ENCODE measurements at regions not wholly inside any gene's neighbourhood (a gene's known extent, or its start where the extent isn't known, plus 50 kb on each side); places are given as distances from the start of the nearest gene placed in this dataset.

DNA sequence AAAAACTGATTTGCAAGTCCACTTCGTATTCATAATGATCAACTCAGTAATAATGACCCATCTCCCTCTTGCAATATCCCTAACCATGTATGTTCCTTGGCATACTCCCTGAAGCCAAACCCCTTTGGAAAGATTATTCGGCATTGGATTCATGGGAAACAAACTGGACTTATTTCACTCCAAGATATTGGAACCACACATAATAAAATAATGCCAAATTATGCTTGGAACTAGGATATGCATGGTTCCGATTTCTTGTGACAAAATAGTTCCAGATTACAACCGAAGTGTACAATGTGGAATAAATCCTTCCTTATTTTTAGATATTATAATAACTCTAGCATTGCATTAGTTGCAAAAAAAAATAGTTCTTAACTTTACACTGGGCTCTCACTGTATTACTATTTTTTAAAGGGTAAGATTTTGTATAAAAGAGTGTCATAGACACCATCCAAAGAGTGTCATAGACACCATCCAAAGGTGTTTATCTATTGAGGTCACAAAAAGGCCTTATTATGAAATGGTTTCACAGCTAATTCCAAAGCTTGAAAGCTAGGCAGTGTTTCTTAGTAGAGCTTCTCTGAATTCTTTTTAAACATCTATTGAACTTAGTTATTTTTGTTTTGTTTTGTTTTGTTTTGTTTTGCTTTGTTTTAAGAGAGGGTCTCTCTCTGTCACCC, 410.9 kb upstream of the JARID2 start:
- Histone ChIP-seq H3K27ac (no peak overlapping the region), H3K36me3 (replicated peaks) (no peaks in the 10 kb centered on the region), H3K4me3 (ENCODE audit: low read depth, low read length) (no peak overlapping the region), H3K27me3 (replicated peaks) (no peaks in the 10 kb centered on the region)
- in situ Hi-C loops (cut with HindIII; ENCODE audit: low pct_ligation_motif_present, low sequenced_read_pairs), result no loop called here
- no peak for DNase-seq
- TF ChIP-seq, protein P1, sequence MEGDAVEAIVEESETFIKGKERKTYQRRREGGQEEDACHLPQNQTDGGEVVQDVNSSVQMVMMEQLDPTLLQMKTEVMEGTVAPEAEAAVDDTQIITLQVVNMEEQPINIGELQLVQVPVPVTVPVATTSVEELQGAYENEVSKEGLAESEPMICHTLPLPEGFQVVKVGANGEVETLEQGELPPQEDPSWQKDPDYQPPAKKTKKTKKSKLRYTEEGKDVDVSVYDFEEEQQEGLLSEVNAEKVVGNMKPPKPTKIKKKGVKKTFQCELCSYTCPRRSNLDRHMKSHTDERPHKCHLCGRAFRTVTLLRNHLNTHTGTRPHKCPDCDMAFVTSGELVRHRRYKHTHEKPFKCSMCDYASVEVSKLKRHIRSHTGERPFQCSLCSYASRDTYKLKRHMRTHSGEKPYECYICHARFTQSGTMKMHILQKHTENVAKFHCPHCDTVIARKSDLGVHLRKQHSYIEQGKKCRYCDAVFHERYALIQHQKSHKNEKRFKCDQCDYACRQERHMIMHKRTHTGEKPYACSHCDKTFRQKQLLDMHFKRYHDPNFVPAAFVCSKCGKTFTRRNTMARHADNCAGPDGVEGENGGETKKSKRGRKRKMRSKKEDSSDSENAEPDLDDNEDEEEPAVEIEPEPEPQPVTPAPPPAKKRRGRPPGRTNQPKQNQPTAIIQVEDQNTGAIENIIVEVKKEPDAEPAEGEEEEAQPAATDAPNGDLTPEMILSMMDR (IDR thresholded peaks at IDR 0.05; ENCODE audit: low read depth, low read length, missing control alignments), result no peak

DNA sequence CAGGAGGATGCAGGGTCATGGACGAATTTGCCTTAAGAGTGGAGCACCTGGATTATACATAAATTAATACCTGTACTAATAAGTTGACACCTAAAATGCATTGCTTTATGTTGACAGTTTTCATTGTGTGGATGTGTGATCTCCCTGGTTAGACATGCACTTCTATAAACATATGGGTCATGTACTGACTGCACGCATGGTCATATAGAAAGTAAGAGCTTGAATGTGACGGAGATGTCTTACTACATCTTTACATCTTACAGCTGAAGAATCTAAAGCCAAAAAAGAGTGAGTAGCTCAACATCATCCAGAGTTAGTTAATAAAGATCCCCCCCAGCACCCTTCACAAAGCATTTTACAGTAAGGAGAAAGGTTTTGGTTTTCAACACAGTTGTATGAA, 408.4 kb upstream of the JARID2 start:
- TF ChIP-seq, protein P1 (IDR thresholded peaks at IDR 0.05; ENCODE audit: low read depth, low read length, missing control alignments), result no peak
- no peak for DNase-seq

DNA sequence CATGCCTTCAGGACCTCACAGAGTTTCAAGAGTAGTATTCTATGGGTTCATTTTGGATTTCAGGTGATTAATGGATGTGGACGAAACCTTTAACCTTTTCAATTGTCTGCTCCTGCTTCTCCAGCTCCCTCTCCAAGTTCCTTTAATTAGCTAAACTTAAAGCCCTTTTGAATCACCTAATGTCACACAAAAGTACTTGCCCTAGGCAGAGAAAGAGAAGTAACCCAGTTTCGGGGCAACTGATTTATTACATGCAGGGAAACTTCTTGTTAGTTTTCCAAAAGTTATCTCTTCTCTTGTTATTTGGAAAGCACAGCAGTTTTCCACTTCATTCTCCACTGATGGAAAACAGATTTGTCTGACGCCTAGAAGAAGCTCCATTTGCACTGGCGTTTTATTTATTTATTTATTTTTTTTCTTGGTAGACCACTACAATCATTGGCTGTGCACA, 407.7 kb upstream of the JARID2 start:
- Histone ChIP-seq H3K27ac (no peak overlapping the region), H3K4me3 (ENCODE audit: low read depth, low read length) (no peak overlapping the region), H3K36me3 (replicated peaks) (no peaks in the 10 kb centered on the region), H3K27me3 (replicated peaks) (no peaks in the 10 kb centered on the region)
- in situ Hi-C loops (cut with HindIII; ENCODE audit: low pct_ligation_motif_present, low sequenced_read_pairs), result no loop called here
- TF ChIP-seq, protein P1 (IDR thresholded peaks at IDR 0.05; ENCODE audit: low read depth, low read length, missing control alignments), result no peak
- DNase-seq, result no peak

More for the DNA sequence above, 408.4 kb upstream of the JARID2 start:
- H3K4me3 ChIP-seq (ENCODE audit: low read depth, low read length), result no peak overlapping the region
- H3K27ac ChIP-seq, result no peak overlapping the region
- in situ Hi-C loops (cut with HindIII; ENCODE audit: low pct_ligation_motif_present, low sequenced_read_pairs), result no loop called here
- no peaks in the 10 kb centered on the region for H3K27me3 ChIP-seq (replicated peaks)
- no peaks in the 10 kb centered on the region for H3K36me3 ChIP-seq (replicated peaks)

DNA sequence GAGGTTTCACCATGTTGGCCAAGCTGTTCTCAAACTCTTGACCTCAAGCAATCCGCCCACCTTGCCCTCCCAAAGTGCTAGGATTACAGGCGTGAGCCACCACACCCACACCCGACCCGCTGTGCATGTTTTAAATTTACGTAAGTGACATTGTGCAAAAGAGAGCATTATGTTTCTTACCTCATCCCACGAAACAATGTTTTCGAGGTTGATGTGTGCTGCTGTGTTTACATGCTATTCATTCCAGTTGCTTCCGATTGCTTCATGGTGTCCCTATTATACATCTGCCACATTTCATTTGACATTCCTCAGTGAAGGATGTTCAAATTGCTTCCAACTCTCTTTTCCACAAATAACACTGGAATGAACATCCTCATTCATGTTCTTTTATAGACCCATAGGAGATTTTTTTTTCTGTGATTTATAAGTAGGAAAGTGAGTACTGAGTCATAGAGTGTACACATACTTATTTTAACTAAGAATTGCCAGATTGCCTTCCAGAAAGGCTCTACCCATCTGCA, 403.9 kb upstream of the JARID2 start:
- H3K36me3 ChIP-seq (replicated peaks), result no peaks in the 10 kb centered on the region
- TF ChIP-seq, protein P1 (IDR thresholded peaks at IDR 0.05; ENCODE audit: low read depth, low read length, missing control alignments), result no peak
- H3K4me3 ChIP-seq (ENCODE audit: low read depth, low read length), result no peak overlapping the region
- H3K27ac ChIP-seq, result no peak overlapping the region
- in situ Hi-C loops (cut with HindIII; ENCODE audit: low pct_ligation_motif_present, low sequenced_read_pairs), result no loop called here
- no peaks in the 10 kb centered on the region for H3K27me3 ChIP-seq (replicated peaks)
- peak; percentile 70 for DNase-seq

- H3K27me3 ChIP-seq (replicated peaks), result no peaks in the 10 kb centered on the region
- no peaks in the 10 kb centered on the region for H3K36me3 ChIP-seq (replicated peaks)
- TF ChIP-seq, protein P1 (IDR thresholded peaks at IDR 0.05; ENCODE audit: low read depth, low read length, missing control alignments), result no peak
- no peak for DNase-seq
- in situ Hi-C loops (cut with HindIII; ENCODE audit: low pct_ligation_motif_present, low sequenced_read_pairs), result no loop called here
- H3K27ac ChIP-seq, result no peak overlapping the region
- H3K4me3 ChIP-seq (ENCODE audit: low read depth, low read length), result no peak overlapping the region
Observed at GRCh38 chr6:14844411-14844810, 401.5 kb upstream of the JARID2 start.

- no peaks in the 10 kb centered on the region for H3K27me3 ChIP-seq (replicated peaks)
- H3K36me3 ChIP-seq (replicated peaks), result no peaks in the 10 kb centered on the region
- H3K4me3 ChIP-seq (ENCODE audit: low read depth, low read length), result no peak overlapping the region
- TF ChIP-seq, protein P1 (IDR thresholded peaks at IDR 0.05; ENCODE audit: low read depth, low read length, missing control alignments), result no peak
- in situ Hi-C loops (cut with HindIII; ENCODE audit: low pct_ligation_motif_present, low sequenced_read_pairs), result no loop called here
- no peak for DNase-seq
- no peak overlapping the region for H3K27ac ChIP-seq
Observed at GRCh38 chr6:14848019-14848418, 397.9 kb upstream of the JARID2 start.
